GM19035 (cell line): ENCODE measurements at regions not wholly inside any gene's neighbourhood (a gene's known extent, or its start where the extent isn't known, plus 50 kb on each side); places are given as distances from the start of the nearest gene placed in this dataset.
"Not testable (repeated sequence)": the region's sequence is repeated elsewhere in the genome, so short reads cannot be mapped to it uniquely, and the experiment has no call there.

Source experiments
- ATAC-seq: cut with Tn5 transposase; IDR thresholded peaks from one replicate; pipeline ENCODE4 v1.9.1; 2021; ENCODE audit not compliant: unreplicated experiment

DNA sequence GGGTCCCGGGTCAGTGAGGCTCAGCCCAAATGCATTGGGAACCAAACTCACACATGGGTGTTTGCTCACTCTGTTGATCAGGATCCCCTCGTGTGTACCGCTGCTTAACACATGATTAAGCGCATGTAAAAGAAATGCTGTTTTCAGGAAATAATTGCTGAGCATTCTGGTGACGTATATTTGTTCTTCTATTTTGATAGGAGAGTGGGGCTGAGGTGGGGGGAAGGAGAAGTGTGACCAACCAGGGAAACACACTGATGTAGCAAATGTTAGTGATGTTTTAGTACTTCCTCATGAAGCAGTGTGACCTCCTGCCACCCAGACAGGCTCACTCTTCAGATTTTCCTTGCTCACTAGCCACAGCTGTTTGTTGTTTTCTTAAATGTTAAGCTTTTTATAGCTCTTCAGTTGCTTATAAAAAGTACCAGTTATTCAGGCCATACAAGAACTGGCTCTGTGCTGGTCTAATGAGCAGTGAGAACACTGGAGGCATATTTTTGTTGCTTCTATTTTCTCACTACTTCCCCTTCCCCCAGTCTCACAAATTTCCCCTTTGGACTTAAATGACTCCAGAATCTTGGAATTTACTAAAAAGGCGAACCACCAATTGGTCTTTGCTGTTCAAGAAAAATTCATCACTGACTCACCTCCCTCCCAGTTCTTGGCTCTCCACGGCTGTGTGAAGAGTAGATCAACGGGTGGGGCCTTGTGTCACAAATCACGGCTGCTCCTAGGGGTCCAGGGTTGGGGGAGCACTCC, 79.2 kb upstream of the BACH2 start:
- no peak for ATAC-seq

DNA sequence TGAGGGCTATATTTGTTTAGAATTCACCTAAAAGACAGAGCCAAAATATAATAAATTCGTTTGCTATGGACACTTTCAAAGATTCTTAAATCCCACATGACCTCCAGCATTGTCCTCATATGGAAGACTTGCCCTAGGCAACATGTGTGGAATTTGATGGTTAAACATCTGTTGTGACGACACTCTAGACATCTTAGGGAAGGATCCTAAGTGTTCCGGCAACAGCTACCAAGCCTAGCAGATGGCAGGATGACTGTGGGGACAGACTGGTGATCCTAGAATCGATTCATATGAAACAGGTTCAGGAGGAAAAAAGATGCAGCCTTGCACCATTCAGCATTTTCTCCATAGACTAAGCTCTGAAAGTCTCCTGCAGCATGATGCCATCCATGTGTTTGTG, 77.6 kb upstream of the BACH2 start:
- ATAC-seq, result no peak

DNA sequence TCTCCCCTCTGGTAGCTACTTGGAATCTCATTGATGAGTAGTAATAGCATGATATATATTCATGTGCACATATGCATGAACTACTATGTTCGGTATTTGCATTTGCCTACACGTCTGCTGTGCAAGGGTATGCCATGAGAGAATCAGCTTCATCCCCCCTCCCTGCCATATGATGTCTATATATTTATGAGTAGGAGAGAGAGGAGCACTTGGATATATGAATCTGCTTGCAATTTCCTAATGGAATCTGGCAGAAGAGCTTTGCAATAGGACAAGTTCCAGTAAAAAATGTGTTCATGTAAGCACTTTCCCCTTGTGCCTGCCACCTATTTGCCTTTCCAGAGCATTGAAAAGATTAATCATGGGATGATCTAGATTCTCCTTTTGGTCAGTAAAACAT, 76.2 kb upstream of the BACH2 start:
- ATAC-seq, result no peak

DNA sequence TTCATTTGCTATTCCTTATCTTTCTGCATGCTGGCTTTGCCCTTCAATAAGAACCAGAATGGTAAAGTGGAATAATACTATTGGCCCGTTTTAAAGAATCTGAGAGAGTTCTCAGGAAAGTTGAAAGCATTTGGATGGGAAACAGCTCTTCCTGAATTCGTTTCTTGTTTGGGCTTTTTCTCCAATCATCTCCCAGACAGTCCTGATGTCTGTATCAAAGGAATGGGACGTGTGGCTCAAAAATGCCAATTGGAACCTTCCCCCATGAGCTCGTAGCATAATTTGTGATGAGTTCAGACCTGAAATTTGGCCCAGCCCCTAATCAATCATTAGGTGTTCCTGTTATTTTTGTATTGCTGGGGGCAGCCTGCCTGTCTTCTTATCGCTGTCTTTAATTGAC, 75.8 kb upstream of the BACH2 start:
- ATAC-seq, result no peak

DNA sequence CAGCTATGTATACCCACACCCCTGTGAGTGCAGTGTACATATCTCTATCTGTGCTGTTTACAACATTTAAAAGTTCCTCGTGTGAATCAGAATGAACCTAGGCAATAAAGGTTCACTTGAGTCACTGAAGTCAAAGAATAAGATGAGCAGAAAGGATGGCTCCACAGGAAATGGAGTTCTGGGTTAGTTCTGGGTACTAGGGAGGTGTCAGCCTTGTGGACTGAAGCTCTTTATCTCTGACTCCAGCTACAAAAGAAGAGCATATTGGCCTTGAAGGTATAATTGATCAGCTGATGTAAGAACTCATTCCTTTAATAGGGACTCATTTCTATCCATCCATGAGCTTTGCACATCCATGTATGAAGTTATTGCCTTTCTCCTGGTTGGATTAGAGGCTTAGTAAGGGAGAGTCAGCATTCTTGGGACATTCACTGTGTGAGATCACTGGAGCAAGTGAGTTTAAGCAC, 73.9 kb upstream of the BACH2 start:
- ATAC-seq, result no peak

DNA sequence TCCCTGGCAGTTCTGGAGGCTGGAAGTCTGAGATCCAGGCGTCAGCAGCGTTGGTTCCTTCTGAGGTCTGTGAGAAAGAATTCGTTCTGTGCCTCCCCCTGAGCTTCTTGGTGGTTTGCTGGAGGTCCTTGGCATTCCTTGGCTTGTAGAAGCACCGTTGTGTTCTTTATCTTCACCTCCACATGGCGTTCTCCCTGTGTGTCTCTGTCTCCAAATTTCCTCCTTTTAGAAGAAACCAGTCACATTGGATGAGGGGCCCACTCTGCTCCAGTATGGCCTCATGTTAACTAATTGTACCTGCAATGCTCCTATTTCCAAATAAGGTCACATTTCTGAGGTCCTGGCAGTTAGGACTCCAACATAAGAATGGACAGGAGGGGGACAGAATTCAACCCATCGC, 73.0 kb upstream of the BACH2 start:
- no peak for ATAC-seq

DNA sequence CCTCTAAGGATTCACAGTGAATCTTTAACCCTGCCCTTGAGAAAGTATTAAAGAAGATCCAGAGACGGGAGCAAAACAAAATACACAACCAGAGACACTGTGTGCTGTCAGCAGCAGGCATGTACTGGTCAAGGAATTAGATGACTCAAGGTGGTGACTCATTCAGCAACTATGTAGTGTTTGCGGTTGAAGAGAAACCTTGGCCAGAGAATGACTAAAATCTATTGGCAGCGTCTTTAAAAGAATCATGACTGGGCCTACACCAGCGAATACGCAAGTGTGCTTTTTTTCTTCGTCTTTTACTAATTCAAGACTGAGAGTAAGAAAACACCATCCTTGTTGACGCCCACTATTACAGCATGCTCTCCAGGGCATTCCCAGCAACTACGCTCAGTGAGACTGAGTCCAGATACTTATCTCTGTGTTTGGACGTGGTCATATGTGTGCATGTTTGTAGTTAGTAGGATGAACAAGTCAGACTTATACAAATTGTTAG, 72.4 kb upstream of the BACH2 start:
- ATAC-seq, result peak; percentile 100

DNA sequence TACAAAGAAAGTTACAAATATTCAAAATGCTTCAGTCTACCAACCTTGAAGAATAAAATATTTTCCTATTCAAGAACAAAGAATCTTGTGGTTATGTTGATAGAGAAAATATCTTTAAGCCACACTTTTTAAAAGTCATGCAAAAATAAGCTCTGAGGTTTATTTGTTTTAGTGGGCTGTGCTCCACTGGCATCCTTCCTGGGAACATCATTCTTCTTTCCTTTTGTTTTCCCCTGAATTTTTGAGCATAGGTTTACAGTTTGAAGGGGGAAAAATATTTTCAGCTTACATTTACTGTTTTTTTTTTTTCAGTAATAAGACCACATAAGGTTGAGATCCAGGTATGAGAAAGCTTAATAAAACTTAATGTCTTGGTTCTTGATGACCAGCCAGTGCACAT, 72.0 kb upstream of the BACH2 start:
- ATAC-seq, result no peak

DNA sequence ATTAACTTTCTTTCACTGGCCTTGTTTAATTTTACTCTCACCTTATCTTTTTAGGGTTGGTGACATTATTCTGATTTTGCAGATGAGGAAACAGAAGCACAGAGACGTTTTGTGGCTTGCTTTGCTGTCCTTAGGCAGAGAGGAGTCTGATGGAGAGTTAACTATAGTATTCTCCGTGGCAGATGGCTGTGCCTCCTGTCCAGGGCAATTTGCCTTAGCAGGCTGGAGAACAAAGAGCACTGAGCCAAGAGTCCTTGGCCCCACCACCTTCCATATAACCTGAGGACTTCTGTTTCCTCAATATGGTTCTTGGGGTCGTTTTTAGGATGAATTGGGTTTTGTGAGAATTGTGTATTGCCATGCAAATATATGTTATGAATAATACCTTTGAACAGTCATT, 71.4 kb upstream of the BACH2 start:
- ATAC-seq, result no peak

DNA sequence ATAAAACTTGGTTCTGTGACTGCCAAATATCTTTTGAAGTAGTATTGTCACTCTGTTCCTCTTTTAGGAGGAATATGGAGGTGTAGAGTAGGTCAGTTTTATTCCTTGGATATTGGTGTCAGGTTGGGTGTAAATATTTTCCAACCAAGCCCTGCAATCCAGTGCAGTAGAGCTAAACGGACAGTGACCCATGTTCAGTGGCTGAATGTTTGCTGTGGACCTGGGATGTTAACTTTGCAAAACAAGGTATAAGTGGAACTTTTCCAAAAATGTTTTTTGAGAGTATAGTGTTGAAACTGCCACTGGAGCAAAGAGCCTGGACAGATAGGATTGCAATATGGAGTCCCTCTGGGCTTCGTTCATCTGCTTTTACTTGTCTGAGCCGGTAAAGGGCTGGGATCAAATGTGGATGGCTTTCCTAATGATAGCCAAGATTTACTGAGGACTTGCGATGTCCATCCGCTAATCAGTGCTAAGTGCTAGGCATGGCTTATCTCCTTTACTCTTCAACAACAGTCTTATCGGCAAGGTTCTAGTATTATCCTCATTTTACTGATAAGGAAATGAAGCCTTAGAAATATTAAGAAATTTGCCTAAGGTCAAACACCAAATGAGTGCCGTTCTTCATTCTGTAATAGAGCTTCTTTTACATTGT, 69.0 kb upstream of the BACH2 start:
- ATAC-seq, result no peak

DNA sequence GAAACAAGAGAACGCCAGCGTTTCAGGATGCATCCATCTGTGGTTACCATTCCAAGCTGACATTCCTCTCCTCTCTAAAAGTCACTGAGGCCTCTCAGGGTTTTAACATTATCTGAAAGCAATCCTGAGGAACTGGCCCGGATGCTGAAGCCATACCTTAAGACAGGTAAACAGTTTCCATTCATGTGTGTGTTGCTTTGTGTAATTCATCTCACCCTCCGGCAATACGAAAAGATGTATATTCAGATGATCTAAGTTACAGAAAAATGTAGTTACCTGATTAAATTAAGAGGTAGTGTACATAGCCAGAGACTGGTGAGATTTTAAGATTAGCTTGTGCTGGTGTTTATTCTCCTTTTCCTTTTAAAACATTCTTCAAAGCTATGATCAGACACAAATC, 68.4 kb upstream of the BACH2 start:
- no peak for ATAC-seq

DNA sequence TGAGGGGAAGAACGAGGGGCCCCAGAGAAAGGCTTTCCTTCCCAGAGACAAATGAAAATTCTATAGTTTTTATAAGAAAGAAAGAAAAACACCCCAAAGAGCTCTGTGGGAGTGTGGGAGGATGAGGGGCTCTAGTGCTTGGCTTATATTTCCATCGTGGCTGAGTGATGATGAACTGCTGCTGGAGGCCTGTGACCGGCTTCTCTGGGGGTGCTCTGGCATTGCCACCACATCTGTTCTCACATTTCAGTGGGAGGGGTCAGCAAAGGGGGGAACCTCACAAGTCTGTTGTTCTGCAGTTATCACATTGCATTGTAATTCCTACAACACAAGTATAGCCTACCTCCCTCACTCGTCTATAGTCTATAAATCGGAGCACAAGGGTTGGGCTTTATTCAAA, 67.6 kb upstream of the BACH2 start:
- ATAC-seq, result no peak

DNA sequence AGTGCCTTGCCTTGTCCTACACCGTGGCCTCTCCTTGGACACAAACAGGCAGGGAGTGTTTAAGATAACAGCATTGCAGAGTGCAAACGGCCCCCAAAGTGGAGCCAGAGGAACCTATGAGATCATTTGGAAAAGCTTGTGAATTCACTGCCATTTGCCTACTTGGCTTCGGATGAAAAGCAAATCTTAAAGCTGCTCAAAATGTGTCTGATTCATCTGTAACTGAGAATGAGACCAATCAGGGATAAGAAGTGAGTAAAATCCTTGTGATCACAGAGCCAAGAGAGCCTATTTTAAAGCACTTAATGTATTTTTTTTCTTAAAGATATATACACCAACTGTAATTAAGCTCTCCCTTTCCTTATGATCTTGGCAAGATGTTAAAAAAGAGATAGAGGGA, 65.7 kb upstream of the BACH2 start:
- no peak for ATAC-seq

DNA sequence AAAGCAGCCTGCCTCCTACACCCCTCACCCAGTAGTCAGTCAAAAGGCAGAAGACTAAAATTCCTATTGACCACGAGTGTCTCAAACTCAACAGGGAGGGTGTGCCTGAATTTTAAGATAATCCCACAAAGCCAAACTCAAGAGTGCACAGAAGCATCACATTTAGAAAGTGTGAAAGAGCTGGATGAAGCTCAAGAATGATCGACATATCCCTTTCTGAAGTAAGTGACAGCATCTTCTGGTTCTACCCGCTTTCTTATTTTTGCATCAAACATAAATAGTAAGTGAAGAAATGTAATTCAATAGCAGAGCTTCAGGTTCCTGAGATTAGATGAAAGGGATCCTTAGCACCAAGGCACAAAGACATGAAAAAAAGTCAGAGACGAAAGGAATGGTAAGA, 64.5 kb upstream of the BACH2 start:
- ATAC-seq, result no peak

DNA sequence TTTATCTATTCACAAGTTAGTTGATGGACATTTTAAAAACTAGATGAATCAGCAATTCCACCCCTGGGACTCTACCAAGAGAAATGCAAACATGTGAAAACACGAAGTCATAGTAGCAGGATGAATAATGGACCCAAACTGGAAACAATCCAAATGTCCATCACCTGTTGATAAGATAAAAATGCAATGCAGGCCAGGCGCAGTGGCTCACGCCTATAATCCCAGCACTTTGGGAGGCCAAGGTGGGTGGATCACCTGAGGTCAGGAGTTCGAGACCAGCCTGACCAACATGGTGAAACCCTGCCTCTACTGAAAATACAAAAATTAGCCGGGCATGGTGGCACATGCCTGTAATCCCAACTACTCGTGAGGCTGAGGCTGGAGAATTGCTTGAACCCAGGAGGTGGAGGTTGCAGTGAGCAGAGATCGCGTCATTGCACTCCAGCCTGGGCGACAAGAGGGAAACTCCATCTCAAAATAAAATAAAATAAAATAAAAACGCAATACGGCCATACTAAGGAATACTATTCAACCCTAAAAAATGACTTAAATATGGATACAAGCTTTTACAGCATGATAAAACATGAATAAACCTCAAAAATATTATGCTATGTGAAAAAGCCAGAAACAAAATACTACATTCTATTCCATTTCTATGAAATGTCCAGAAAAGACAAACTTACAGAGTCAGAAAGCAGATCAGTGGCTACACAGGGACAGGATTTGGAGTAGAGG, 61.6 kb upstream of the BACH2 start:
- ATAC-seq, result not testable (repeated sequence)

DNA sequence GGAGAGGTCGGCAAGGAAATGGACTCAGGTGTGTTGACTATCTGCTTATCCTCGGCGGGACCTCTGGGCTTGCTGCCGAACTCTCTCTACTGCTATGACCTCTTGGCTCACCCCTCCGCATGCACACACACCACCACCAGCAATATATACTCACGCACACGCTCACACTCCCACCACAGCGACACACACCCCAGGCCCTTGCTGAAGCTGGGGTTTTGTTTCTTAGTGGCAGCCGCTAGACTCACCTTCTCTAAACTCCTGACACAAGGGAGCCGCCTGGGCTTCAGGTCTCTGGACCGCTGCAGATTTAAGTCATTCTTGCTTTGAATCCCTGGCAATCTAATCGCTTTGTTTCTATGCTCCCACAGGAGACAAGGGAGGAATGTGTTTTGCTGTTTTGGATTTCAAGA, 59.4 kb upstream of the BACH2 start:
- no peak for ATAC-seq

DNA sequence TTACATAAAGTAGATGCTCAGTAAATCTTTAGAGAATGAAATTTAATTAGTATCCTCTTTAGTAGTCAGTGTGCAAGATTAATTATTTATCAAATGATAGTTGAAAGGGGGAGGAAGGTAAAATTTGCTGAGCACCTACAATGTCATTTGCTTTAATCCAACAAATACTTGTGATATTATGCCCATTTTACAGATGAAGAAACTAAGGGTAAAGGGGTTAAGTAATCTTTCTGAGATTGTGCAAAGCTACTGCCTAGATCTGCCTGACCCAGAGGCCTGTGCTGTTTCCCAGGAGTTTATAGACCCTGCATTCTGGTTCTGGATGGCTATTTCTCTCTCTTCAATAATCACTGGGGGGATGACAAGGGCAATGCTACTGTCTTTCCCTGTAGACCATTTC, 58.3 kb upstream of the BACH2 start:
- ATAC-seq, result no peak

DNA sequence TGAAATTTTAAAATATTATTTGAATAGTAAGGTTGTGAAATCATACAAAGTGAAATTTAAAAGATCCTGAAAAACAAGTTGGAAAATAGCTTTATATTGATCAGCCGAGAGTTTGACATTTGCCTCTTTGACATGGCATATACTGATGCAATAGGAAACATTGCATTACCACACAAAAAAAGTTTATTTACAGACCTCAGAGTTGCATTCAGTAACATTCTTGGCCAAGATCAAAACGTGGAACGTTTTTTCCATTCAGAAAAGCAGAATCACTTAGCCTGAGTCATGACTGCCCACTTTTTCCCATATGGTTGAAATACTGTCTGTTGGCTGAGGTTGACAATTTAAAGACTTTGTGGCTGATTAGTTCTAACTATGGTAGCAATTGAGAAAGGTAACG, 55.1 kb upstream of the BACH2 start:
- ATAC-seq, result no peak

DNA sequence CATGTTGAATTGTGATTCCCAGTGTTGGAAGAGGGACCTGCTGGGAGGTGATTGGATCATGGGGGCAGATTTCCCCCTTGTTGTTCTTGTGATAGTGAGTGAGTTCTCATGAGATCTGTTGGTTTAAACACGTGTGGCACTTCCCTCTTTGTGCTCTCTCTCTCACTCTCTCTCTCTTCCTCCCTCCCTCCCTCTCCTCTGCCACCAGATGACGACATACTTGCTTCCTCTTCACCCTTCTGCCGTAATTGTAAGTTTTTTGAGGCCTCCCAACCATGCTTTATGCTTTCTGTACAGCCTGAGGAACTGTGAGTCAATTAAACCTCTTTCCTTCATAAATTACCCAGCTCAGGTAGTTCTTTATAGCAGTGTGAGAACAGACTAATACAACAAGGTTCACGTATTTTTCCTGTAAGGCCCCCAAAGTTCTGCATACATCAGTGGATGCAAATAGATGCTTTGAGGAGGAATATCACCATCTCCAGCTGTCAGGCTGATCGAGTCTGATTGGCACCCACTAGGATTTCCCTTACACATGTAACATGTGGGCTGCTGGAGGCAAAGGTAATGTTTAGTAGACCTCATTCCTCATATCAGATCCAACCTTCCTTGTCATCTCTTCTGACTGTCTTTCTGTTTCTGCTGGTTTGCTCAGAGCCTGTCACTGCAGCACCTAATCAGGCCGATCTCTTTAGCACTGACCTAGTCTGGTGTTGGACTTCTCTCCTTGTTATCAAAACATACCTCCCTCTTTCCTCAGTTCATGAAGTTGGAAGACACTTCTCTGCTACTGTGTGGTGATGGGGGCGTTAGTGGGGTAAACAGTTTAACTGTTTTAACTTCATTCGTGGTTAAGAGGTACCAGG, 54.3 kb upstream of the BACH2 start:
- ATAC-seq, result no peak

DNA sequence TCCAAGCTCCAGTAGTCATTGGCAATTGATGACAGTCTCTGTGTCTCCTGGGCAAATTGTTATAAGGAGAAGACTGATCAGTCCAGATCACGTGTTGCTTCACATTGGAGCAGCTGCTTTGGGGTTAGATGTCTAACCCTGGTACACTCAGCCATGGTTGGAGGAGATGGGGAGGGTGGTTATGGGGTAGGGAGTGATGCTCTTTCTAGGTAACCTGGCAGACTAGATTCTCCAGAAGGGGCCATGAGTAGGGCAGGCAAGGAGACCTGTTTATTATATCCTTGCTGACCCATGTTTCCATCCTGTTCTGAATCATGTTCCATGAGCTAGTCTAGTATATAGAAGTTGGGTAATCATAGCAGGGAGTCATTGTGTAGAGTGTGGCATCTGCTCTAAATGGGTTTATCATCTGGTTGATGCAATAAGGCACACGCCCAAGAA, 50.8 kb upstream of the BACH2 start:
- ATAC-seq, result no peak

DNA sequence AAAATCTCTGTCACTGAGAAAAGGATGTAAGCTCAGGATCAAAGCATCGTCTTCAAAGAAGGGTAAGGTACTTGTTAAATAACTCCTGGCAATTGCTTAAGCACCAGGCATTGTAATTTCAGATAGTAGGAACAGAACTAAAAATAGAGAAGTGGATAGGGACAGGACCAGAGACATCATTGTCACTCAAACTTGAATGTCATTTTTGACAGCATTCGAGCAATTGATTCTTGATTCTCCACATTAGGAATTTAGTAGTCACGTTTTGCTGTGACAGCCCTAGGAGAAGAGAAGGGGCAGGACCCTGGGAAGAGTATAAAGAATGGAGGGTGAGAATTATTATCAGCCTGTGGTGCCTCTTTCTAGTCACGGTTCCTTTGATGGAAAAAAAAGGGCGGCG, 50.1 kb upstream of the BACH2 start:
- ATAC-seq, result no peak
